ENCODE measurements at regions not wholly inside any gene's neighbourhood (a gene's known extent, or its start where the extent isn't known, plus 50 kb on each side); places are given as distances from the start of the nearest gene placed in this dataset.

DNA sequence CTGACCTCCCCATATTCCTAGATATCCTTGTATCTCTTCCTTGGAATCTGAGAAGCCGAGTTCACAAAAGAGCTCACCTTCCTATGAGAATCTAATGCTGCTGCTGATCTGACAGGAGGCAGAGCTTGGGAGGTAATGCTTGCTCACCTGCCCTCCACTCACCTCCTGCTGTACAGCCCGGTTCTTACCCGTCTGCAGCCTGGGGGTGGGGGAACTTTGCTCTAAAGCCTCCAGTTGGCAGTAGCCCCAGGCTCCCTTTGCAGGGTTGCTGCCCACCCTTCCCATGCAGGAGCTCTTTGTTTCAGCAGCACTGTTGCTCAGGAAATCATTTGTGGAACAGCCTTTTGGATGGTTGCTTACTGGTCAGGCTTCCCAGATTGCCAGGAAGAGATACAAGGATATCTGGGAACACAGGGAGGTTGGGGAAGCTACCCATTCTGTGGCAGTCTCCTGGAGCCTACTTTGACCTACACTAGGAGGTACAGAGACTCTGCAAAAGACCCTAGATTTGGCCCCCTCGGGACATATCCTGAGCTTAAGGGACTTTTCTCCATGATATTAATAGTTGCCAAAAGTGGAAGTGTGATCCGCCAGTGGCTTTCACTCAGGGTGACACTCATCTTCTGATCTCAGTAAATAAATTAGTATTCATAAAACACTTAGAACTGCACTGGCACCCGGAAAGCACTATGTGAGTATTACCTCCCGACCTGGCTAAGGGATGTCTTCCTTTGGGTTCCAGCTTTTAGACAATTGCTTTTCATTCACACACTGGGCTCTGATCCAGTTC is 363.7 kb upstream of the PODXL start:
- TF ChIP-seq, protein P1, sequence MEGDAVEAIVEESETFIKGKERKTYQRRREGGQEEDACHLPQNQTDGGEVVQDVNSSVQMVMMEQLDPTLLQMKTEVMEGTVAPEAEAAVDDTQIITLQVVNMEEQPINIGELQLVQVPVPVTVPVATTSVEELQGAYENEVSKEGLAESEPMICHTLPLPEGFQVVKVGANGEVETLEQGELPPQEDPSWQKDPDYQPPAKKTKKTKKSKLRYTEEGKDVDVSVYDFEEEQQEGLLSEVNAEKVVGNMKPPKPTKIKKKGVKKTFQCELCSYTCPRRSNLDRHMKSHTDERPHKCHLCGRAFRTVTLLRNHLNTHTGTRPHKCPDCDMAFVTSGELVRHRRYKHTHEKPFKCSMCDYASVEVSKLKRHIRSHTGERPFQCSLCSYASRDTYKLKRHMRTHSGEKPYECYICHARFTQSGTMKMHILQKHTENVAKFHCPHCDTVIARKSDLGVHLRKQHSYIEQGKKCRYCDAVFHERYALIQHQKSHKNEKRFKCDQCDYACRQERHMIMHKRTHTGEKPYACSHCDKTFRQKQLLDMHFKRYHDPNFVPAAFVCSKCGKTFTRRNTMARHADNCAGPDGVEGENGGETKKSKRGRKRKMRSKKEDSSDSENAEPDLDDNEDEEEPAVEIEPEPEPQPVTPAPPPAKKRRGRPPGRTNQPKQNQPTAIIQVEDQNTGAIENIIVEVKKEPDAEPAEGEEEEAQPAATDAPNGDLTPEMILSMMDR (conservative IDR thresholded peaks at IDR 0.05): no peak
- no peak overlapping the region for H3K27ac ChIP-seq

DNA sequence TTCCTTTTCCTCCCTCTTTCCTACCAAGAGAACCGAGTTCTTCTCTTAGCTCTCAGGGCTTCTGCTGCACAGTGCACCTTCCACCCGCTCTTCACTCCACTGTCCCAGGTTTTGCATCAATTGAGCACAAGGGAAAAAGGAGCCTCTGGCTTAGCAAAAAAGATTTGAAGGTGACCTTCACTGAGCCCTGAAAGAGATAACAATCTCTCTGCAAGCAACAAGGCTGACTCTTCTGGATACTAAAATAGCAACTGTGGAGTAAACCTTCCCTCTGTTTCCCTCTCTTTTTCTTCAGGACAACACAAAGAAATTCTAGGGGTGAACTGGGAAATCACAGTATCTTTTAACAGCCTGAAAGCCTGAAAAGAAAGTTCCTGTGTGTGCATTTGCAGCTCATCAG is 354.7 kb upstream of the PODXL start:
- H3K27ac ChIP-seq: no peak overlapping the region
- TF ChIP-seq, protein P1 (conservative IDR thresholded peaks at IDR 0.05): no peak

DNA sequence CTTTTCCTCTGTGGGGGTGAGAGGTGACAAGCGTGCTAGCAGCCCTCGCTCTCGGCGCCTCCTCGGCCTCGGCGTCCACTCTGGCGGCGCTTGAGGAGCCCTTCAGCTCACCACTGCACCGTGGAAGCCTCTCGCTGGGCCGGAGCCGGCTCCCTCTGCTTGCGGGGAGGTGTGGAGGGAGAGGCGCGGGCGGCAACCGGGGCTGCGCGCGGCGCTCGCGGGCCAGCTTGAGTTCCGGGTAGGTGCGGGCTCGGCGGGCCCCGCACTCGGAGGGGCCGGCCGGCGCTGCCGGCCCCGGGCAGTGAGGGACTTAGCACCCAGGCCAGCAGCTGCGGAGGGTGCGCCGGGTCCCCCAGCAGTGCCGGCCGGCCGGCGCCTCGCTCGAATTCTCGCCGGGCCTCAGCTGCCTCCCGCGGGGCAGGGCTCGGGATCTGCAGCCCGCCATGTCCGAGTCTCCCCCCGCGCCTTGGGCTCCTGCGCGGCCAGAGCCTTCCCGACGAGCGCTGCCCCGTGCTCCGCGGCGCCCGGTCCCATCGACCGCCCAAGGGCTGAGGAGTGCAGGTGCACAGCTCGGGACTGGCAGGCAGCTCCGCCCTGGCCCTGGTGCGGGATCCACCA is 352.8 kb upstream of the PODXL start:
- H3K27ac ChIP-seq: peak overlapping the region; percentile 46; the same call in 1 of the 2 replicates
- TF ChIP-seq, protein P1 (conservative IDR thresholded peaks at IDR 0.05): no peak

DNA sequence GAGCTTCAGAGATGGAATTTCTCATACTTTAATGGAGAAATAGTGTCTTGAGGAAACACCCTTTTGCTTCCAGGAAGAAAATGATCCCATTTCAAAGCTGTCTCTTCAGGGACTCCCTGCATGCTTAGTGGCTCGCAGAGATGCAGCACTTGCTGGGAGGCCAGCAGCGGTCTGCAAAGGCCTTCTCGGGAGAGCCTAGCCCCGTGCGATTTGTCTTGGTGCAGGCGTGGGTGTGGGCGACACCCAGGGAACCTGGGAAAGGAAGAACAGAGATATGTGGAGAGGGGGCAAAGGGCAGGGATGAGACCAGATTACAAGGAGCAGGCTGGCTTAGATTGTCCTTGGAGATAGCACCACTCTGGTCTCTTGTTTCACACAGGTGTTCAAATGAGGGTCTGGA is 352.3 kb upstream of the PODXL start:
- TF ChIP-seq, protein P1 (conservative IDR thresholded peaks at IDR 0.05): no peak
- H3K27ac ChIP-seq: peak overlapping the region; percentile 46; the same call in 1 of the 2 replicates

DNA sequence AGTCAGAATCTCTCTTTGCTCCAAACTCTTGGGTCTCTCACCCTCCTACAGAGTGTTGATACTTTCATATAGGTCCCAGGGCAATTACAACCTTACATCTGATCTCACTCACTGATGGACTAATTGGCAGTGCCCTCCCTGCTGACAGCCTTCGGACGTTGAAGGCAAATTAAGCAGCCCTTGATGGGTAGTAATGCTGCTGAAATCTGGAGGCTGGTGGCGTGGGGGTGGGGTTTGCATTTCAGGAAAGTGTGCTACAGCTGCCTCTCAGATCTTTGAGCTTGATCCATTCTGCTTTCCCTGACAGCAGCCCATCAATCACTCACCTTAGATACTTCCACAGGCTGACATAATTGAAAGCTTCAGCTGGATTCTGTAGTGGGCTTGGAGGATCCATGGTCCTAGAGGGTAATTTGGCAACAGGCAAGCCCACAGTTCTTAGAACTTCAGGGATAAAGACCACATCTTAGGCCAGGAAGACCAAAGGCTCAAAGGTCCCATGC is 349.1 kb upstream of the PODXL start:
- TF ChIP-seq, protein P1 (conservative IDR thresholded peaks at IDR 0.05): no peak
- no peak overlapping the region for H3K27ac ChIP-seq

DNA sequence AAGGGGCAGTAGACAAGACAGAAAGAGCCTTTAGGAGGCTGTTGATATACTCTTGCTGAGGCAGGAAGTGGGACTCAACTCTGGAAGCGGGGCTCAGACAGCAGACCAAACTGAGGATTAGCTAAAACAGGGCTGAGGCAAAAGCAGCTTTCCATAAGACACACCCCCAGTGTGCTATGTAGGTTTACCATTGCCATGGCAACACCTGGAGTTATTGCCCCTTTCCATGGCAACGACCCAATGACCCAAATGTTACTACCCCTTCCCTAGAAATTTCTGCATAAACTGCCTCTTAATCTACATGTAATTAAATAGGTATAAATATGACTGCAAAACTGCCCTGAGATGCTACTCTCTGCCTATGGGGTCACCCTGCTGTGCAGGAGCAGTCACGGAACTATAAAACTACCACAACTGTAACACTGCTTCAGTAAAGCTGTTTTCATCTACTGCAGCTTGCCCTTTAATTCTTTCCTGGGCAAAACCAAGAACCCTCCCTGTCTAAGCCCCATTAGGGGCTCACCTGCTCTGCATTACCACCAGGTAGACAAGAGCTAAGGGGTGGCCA is 348.4 kb upstream of the PODXL start:
- TF ChIP-seq, protein P1 (conservative IDR thresholded peaks at IDR 0.05): no peak
- no peak overlapping the region for H3K27ac ChIP-seq

DNA sequence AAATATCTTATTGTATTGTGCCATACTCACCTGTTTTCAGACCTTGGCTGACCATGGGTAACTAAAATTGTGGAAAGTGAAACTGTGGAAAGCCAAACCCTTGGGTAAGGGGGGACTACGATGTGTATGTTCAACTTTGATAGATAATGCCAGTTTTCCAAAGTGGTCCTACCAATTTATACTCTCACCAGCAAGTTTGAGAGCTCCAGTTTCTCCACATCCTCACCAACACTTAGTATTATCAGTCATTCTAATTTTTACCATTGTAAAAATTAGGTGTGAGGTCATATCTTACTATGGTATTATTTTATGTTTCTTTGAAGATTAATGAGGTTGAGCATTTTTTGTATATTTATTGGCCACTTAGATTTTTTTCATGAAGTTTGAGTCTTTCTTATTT is 346.9 kb upstream of the PODXL start:
- TF ChIP-seq, protein P1 (conservative IDR thresholded peaks at IDR 0.05): no peak
- no peak overlapping the region for H3K27ac ChIP-seq
